ENCODE measurements at regions not wholly inside any gene's neighbourhood (a gene's known extent, or its start where the extent isn't known, plus 50 kb on each side); places are given as distances from the start of the nearest gene placed in this dataset.

DNA sequence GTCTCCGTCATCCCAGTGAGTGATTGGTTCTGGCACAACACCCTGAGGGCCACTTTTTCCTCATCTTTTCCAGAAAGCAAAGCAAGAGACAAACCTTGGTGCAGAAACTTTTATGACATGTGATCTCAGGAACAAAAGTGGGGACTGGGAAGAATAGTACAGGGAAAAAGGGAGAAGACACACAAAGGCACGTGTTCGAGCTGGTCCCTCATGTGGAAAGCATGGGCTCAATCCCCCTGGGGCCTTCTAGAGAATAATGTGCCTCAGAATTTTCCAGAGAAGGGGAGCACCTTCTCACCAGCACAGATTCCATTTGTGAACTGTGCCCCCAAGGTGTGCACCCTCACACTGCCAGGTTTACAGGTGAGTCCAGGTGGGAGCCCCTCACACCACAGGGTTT, 312.6 kb downstream of the FBXO15 start:
- Mint-ChIP-seq H3K4me1 (ENCODE audit: insufficient read depth, unreplicated experiment) (no peaks in the 10 kb centered on the region), H3K27me3 (ENCODE audit: insufficient read depth, unreplicated experiment) (no peaks in the 10 kb centered on the region), H3K4me3 (ENCODE audit: unreplicated experiment) (no peak overlapping the region), H3K27ac (ENCODE audit: low read depth, unreplicated experiment) (no peak overlapping the region), H3K36me3 (ENCODE audit: insufficient read depth, unreplicated experiment) (no peaks in the 10 kb centered on the region), H3K9me3 (ENCODE audit: unreplicated experiment) (no peaks in the 10 kb centered on the region)
- ChIA-PET POLR2A (no interaction called here), CTCF (interaction anchor here (0.7 kb wide), 1 partner anchor 101 kb away, joined by 3 read pairs; no protein-coding TSS in a partner anchor)
- DNase-seq (ENCODE audit: unreplicated experiment) = no peak
- TF ChIP-seq, protein P1, sequence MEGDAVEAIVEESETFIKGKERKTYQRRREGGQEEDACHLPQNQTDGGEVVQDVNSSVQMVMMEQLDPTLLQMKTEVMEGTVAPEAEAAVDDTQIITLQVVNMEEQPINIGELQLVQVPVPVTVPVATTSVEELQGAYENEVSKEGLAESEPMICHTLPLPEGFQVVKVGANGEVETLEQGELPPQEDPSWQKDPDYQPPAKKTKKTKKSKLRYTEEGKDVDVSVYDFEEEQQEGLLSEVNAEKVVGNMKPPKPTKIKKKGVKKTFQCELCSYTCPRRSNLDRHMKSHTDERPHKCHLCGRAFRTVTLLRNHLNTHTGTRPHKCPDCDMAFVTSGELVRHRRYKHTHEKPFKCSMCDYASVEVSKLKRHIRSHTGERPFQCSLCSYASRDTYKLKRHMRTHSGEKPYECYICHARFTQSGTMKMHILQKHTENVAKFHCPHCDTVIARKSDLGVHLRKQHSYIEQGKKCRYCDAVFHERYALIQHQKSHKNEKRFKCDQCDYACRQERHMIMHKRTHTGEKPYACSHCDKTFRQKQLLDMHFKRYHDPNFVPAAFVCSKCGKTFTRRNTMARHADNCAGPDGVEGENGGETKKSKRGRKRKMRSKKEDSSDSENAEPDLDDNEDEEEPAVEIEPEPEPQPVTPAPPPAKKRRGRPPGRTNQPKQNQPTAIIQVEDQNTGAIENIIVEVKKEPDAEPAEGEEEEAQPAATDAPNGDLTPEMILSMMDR (IDR thresholded peaks at IDR 0.05; ENCODE audit: unreplicated experiment) = no peak
- intact Hi-C loops (cut with micrococcal nuclease) = no loop called here
- no TSS peak for BruUV-seq (replicated peaks)

DNA sequence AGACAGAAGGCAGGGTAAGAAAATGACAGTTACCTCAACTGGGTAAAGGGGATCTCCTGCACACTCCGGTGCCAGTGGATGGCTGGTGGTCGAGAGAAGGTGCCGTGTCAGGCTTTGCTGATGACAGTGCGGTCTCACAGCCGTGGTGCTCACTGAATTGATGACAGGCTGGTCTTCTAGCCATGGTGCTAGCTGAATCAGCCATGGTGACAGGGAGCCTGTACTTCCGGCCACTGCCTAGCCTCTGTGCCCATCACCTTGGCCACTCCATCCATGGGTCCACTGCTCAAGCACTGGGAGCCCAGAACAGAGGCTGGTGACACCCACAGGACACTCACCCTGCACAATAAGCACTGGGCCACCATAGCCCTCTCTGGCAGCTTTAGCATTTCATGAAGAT, 315.9 kb downstream of the FBXO15 start:
- Mint-ChIP-seq H3K27me3 (ENCODE audit: insufficient read depth, unreplicated experiment) (no peaks in the 10 kb centered on the region), H3K9me3 (ENCODE audit: unreplicated experiment) (no peaks in the 10 kb centered on the region), H3K4me1 (ENCODE audit: insufficient read depth, unreplicated experiment) (no peaks in the 10 kb centered on the region), H3K4me3 (ENCODE audit: unreplicated experiment) (no peak overlapping the region), H3K36me3 (ENCODE audit: insufficient read depth, unreplicated experiment) (no peaks in the 10 kb centered on the region), H3K27ac (ENCODE audit: low read depth, unreplicated experiment) (no peak overlapping the region)
- DNase-seq (ENCODE audit: unreplicated experiment) = no peak
- no TSS peak for BruUV-seq (replicated peaks)
- CTCF ChIA-PET = interaction anchor here (0.6 kb wide), 1 partner anchor 186 kb away, joined by 4 read pairs; no protein-coding TSS in a partner anchor
- POLR2A ChIA-PET = no interaction called here
- intact Hi-C loops (cut with micrococcal nuclease) = no loop called here
- TF ChIP-seq, protein P1 (IDR thresholded peaks at IDR 0.05; ENCODE audit: unreplicated experiment) = no peak

DNA sequence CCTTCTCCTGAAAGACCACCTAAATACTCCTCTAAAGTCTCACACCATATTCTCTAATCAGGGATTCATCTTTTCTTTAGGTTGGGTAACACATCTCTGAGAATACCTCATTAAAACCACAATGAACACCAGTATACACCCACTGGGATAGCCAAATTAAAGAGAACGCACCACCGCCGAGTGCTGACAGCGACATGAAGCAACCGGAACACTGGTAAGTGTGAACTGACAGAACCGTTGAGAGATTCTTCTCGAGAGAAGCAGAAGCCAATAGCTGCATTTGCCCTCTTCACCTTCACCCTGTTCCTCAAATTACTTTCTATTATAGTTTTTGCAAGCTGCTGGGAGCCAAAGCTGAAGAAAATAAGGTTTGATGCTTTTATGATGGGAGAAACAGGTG, 318.5 kb downstream of the FBXO15 start:
- Mint-ChIP-seq H3K9me3 (ENCODE audit: unreplicated experiment) (no peaks in the 10 kb centered on the region), H3K36me3 (ENCODE audit: insufficient read depth, unreplicated experiment) (no peaks in the 10 kb centered on the region), H3K27me3 (ENCODE audit: insufficient read depth, unreplicated experiment) (no peaks in the 10 kb centered on the region), H3K4me1 (ENCODE audit: insufficient read depth, unreplicated experiment) (no peaks in the 10 kb centered on the region), H3K4me3 (ENCODE audit: unreplicated experiment) (no peak overlapping the region), H3K27ac (ENCODE audit: low read depth, unreplicated experiment) (no peak overlapping the region)
- POLR2A ChIA-PET = no interaction called here
- CTCF ChIA-PET = interaction anchor here (1.4 kb wide), 1 partner anchor 13 kb away, joined by 4 read pairs; no protein-coding TSS in a partner anchor
- no peak for DNase-seq (ENCODE audit: unreplicated experiment)
- BruUV-seq (replicated peaks) = no TSS peak
- intact Hi-C loops (cut with micrococcal nuclease) = no loop called here
- TF ChIP-seq, protein P1 (IDR thresholded peaks at IDR 0.05; ENCODE audit: unreplicated experiment) = no peak

DNA sequence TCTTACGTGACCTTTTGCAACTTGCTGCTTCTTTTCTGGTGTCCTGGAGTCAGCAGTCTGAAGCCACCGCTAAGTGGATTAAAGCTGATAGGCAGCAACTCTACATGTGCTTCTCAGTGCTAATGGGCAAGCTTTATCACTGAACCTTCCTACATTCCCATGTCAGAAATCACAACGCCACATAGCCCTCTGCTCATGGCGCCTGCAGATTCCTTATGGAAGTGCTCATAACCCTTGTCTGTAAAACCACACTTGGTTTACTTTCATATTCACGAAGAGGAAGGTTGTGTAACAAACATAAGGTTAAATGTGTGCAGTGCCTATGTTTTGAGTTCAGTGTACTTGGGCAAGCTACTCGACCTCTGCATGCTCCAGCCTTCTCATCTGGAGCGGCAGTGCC, 319.8 kb downstream of the FBXO15 start:
- intact Hi-C loops (cut with micrococcal nuclease) = no loop called here
- Mint-ChIP-seq H3K36me3 (ENCODE audit: insufficient read depth, unreplicated experiment) (no peaks in the 10 kb centered on the region), H3K4me3 (ENCODE audit: unreplicated experiment) (no peak overlapping the region), H3K9me3 (ENCODE audit: unreplicated experiment) (no peaks in the 10 kb centered on the region), H3K27me3 (ENCODE audit: insufficient read depth, unreplicated experiment) (no peaks in the 10 kb centered on the region), H3K4me1 (ENCODE audit: insufficient read depth, unreplicated experiment) (no peaks in the 10 kb centered on the region), H3K27ac (ENCODE audit: low read depth, unreplicated experiment) (no peak overlapping the region)
- DNase-seq (ENCODE audit: unreplicated experiment) = no peak
- TF ChIP-seq, protein P1 (IDR thresholded peaks at IDR 0.05; ENCODE audit: unreplicated experiment) = no peak
- BruUV-seq (replicated peaks) = no TSS peak
- ChIA-PET CTCF (interaction anchor here (0.6 to 1.2 kb wide), 2 partner anchors 15 to 50 kb away, joined by 3 read pairs; no protein-coding TSS in a partner anchor), POLR2A (no interaction called here)

All from MCF 10A (cell line).